ENCODE measurements at regions not wholly inside any gene's neighbourhood (a gene's known extent, or its start where the extent isn't known, plus 50 kb on each side); places are given as distances from the start of the nearest gene placed in this dataset.

DNA sequence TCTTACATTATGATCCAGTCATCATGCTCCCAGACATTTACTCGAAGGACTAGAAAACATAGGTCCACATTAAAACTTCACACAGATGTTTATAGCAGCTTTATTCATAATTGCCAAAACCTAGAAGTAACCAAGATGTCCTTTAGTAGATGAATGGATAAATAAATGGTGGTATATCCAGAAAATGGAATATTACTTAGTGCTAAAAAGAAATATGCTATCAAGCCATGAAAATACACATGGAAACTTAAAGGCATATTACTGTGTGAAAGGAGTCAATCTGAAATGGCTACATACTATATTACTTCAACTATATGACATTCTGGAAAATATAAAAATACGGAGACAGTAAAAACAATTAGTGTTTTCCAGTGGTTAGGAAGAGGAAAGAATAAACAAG is 1039.1 kb upstream of the INTU start:
- no peak for TF ChIP-seq GATA3 (IDR thresholded peaks at IDR 0.05; ENCODE audit: low read depth, low read length)
- TF ChIP-seq GATA2 (IDR thresholded peaks at IDR 0.05; ENCODE audit: low read depth, low read length), result no peak

DNA sequence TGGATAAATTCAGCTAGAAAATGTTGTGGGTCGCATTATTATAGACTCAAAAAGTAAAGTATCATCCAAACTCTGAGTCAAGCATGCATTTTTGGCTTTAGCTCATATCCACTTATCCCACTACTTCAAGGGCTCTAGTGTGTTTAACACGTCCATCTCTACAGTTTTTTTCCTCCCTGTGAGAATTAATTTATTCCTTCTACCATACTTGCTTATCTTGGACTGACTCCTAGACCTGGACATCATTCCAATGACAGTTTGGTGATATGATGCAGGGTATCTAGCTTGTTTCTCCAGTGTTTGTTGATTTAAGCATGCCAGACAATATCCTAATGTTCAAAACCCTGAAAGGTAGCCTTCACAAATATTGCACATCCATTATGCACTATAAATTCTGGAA is 1037.1 kb upstream of the INTU start:
- TF ChIP-seq GATA2 (IDR thresholded peaks at IDR 0.05; ENCODE audit: low read depth, low read length) (no peak), GATA3 (IDR thresholded peaks at IDR 0.05; ENCODE audit: low read depth, low read length) (no peak)

DNA sequence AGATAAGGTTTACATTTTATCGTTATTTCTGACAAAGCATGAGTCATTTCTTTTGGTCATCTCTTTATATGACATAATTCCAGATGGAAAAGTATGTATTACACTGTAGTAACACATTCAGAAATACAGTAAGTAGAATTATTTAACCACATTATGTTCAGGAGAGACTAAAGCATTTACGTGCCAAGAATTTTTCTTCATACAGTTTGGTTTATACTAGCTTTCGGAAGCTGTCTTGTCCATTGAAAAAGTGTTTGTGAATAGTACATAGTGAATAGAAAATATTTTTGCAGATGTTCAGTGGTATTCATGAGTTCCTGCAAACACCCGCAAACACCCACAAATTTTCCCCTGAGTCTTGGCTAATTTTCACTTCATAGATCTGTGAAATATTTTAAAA is 1033.0 kb upstream of the INTU start:
- TF ChIP-seq GATA2 (IDR thresholded peaks at IDR 0.05; ENCODE audit: low read depth, low read length) (no peak), GATA3 (IDR thresholded peaks at IDR 0.05; ENCODE audit: low read depth, low read length) (no peak)

DNA sequence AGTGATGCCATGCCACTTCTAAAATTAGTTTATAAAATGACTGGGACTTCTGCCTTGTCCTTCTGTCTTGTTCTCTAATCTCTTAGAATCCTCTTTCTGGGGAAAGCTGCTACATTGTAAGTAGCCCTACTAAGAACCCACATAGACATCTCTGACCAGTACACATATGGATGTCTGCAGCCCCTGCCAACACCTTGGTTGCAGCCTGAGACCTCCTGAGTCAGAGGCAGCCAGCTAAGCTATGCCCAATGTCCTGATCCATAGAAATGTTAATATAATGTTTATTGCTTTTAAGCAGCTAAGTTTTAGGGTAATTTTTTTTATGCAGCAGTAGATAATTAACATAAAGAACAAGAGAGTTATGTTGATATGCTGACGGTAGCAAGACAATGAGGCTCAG is 1029.5 kb upstream of the INTU start:
- TF ChIP-seq GATA3 (IDR thresholded peaks at IDR 0.05; ENCODE audit: low read depth, low read length) (no peak), GATA2 (IDR thresholded peaks at IDR 0.05; ENCODE audit: low read depth, low read length) (no peak)

DNA sequence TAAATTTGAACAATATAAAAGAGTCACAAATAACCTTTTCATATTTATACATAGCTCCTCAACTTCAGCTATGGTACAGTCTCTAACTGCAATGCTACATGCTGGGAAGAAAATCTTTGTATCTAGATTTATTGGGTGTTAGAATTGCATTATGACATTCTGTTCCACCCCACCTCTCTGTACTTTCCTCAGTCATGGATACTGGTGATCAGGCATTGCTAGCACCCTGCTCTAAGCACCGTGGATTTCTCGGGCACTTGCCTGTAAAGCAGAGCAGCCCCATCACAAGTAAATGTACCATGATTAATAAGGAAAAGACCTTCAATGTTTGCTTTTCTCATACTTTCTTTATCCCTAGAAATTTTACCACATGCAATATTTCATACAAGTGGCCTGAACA is 1028.9 kb upstream of the INTU start:
- TF ChIP-seq GATA2 (IDR thresholded peaks at IDR 0.05; ENCODE audit: low read depth, low read length) (no peak), GATA3 (IDR thresholded peaks at IDR 0.05; ENCODE audit: low read depth, low read length) (no peak)

DNA sequence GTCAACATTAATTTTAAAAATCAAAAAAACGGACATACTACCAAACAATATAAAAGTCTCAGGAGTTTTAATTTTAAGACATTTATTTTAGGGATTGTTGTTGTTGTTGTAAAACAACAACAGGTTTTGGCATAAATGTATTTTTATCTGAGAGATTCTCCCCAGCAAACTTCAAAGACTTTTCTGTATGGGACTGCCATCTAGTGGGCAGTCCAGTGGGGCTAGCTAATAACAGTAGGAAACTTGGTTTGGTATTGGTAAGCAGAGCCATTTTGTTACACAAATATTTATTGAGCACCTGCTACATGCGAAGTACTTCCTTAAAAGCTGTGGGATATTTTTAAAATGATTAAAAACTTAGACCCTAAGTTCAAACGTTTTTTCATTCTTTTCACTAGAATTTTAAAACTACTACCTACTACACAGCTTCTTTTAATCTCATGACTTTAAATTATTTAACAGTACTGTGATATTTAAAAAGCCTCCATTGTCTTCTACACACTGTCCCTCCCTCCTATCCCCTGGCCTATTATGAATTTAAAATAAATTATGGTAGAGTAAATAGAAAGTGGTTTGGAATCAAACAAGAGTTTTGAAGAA is 1028.4 kb upstream of the INTU start:
- TF ChIP-seq GATA3 (IDR thresholded peaks at IDR 0.05; ENCODE audit: low read depth, low read length), result no peak
- TF ChIP-seq GATA2 (IDR thresholded peaks at IDR 0.05; ENCODE audit: low read depth, low read length), result no peak

DNA sequence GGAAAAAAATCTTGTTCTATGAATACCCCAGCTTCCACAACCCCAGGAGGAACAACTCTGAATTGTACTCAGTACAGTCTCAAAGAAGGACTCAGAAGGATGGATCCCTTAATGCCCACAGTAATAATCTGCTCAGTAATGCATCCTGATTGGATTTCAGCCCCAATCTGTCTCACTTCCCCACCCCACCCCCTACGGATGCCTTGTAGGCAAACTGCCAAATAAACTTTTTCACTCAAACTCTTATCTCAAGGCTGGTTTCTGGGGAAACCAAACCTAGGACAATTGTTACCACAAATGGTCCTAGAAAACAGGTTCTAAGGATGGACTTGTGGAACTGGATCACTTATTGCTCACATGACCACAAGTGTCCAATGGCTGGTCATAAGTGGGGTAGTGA is 1021.8 kb upstream of the INTU start:
- TF ChIP-seq GATA2 (IDR thresholded peaks at IDR 0.05; ENCODE audit: low read depth, low read length) (no peak), GATA3 (IDR thresholded peaks at IDR 0.05; ENCODE audit: low read depth, low read length) (no peak)

DNA sequence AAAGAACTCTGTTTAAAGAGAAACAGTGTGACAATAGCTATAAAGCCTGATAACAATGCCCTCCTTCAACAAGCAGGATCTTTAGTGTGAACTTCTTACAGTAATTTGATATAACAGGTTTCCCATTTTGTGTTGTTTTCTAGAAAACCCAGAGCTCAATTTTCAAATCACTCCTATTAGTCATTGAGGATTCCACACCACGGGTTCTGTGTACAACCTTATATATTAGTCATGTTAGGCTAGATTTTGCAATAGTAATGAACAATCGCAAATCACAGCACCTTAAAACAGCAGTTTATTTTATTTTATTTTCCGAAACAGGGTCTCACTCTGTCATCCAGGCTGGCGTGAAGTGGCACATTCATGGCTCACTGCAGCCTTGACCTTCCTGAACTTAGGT is 1020.9 kb upstream of the INTU start:
- TF ChIP-seq GATA2 (IDR thresholded peaks at IDR 0.05; ENCODE audit: low read depth, low read length) (no peak), GATA3 (IDR thresholded peaks at IDR 0.05; ENCODE audit: low read depth, low read length) (no peak)

DNA sequence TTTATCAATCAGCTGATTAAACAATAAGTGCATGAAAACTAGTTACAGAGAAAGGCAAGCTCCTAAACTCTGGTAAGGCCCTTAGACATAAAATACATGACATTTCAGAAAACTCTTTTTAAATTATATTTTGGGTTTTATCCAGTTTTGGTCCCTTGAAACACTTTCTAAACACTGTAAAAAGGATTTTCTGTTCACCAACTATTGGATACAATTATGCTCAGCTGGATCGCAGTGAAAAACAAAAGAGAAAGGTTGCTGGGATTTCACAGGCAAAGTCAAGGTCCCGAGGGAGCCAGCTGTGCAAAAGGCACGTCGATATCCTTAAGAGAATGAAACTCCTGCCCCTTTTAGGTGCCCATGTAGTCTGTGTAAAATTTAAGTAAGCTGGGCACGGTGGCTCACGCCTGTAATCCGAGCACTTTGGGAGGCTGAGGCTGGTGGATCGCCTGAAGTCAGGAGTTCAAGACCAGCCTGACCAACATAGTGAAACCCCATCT is 1018.4 kb upstream of the INTU start:
- TF ChIP-seq GATA2 (IDR thresholded peaks at IDR 0.05; ENCODE audit: low read depth, low read length) (no peak), GATA3 (IDR thresholded peaks at IDR 0.05; ENCODE audit: low read depth, low read length) (no peak)

DNA sequence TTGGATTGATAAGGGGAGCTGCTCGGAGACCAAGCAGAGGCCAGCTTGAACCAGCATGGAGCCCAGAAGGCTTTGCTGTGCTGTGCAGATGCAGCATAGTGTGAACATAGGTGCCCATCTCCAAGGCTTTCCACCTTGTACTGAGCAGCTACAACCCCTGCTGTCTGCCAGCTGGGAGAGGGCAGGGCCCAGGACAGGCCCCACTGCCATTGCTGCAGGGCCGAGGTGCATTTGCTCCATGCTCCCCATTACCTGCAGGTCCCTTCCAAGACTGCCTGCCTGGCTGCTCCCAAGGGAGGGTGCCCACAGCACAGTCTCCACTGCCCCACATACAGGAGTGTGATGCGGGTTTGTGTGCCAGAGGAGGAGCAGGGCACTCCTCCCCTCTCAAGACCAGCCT is 1016.0 kb upstream of the INTU start:
- TF ChIP-seq GATA3 (IDR thresholded peaks at IDR 0.05; ENCODE audit: low read depth, low read length), result no peak
- TF ChIP-seq GATA2 (IDR thresholded peaks at IDR 0.05; ENCODE audit: low read depth, low read length), result no peak

DNA sequence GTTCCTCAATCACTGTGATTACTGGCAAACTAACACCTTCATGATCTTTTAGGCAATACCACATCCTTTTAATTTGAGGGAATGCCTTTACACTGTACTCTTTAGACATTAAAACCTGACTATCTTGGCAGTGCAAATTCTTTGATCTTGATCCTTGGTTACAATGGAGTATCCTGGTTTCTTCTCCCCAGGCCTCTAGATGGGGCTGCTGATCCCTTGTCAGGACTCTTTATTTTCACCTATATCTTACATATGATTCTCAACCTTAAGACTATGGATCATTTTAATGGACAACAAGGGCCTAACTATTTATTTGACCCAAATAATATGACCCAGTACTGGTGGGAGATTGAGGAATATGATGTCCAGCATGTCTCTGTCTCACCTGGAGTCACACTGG is 1005.5 kb upstream of the INTU start:
- TF ChIP-seq GATA2 (IDR thresholded peaks at IDR 0.05; ENCODE audit: low read depth, low read length) (no peak), GATA3 (IDR thresholded peaks at IDR 0.05; ENCODE audit: low read depth, low read length) (no peak)

DNA sequence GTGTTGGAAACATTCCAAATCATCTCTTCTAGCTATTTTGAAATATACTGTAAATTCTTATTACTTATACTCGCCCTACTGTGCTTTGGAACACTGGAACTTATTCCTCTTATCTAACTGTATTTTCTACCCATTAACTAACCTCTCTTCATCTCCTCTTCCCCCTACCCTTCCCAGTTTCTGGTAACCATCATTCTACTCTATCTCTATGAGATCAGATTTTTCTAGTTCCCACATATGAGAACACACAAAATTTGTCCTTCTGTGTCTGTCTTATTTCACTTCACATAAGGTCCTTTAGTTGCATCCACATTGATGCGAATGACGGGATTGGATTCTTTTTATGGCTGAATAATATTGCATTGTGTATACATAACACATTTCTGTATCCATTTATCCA is 1003.8 kb upstream of the INTU start:
- peak; percentile 46; the same call in 1 of the 2 replicates for TF ChIP-seq GATA2 (IDR thresholded peaks at IDR 0.05; ENCODE audit: low read depth, low read length)
- TF ChIP-seq GATA3 (IDR thresholded peaks at IDR 0.05; ENCODE audit: low read depth, low read length), result peak; percentile 74

DNA sequence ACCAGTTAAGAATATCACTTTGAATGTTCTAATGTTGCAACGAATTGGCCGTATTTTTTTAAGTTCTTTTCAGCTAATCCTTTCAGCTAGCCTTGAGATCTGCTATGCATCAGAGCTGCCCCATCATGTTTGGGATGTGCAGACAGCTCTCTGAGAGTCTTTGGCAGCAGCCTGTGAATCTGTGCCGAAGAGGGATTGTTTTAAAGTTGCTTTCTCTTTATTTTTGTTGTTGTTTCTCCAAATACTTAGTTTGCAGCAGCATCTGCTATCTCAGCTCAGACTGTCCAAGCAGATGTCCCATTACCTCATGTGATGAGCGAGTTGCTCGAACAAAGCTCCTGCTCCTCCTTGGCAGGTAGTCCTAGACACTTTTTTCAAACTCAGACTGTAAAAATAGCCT is 1002.5 kb upstream of the INTU start:
- TF ChIP-seq GATA2 (IDR thresholded peaks at IDR 0.05; ENCODE audit: low read depth, low read length) (no peak), GATA3 (IDR thresholded peaks at IDR 0.05; ENCODE audit: low read depth, low read length) (no peak)

DNA sequence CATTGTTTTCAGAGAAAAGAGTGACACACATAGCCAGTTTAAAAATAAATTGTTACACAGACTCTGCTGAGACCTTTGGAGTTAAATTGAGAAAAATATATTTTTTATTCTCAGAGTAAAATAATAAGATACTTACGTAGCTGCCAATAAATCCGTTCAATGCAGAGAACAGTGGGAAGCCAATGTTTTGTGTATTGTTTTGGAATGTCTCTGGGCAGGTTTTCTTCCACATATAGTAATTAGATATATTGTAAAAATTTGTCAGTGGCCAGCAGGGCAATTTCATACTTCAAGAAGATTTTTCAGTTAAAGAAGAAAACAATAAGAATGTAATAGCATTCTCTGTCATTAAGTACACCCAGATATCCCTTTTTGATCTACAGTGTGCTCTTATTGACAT is 999.5 kb upstream of the INTU start:
- TF ChIP-seq GATA2 (IDR thresholded peaks at IDR 0.05; ENCODE audit: low read depth, low read length), result no peak
- TF ChIP-seq GATA3 (IDR thresholded peaks at IDR 0.05; ENCODE audit: low read depth, low read length), result no peak

DNA sequence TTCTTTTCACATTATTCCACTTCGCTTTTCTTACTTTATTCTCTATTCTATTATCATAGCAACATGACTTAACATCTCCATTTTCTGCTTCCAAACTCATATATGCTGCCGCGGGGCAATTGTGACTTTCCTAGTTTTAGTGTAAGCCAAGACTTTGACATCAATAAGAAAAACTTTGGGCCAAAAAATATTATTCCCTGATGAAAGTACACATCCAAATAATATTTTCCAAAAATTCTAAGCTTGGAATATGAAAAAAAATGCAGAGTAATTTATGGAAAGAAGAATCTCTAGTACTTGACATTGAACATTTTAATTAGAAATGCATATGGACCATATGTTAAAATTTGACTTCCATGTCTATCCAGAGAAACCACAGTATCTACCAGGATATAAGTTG is 995.1 kb upstream of the INTU start:
- TF ChIP-seq GATA2 (IDR thresholded peaks at IDR 0.05; ENCODE audit: low read depth, low read length) (no peak), GATA3 (IDR thresholded peaks at IDR 0.05; ENCODE audit: low read depth, low read length) (no peak)

DNA sequence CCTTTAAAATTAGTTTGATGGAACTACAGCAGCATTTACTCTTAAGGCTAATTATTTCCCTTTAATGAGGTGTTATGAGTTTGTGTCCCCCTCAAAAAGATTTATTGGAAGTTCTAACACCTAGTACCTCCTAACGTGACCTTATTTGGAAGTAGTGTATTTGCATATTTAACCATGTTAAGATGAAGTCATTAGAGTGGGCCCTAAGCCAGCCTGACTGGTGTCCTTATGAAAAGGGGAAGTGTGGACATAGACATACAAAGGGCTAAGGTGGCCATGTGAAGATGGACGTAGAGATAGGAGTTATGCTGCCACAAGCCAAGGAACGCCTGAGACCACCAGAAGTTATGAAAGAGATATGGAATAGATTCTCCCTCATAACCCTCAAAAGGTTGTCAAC is 985.4 kb upstream of the INTU start:
- no peak for TF ChIP-seq GATA3 (IDR thresholded peaks at IDR 0.05; ENCODE audit: low read depth, low read length)
- no peak for TF ChIP-seq GATA2 (IDR thresholded peaks at IDR 0.05; ENCODE audit: low read depth, low read length)

Data from SH-SY5Y (cell line).